Neural cell (in vitro differentiated cells): ENCODE measurements at regions not wholly inside any gene's neighbourhood (a gene's known extent, or its start where the extent isn't known, plus 50 kb on each side); places are given as distances from the start of the nearest gene placed in this dataset.

ENCODE experiments used
- H2AFZ ChIP-seq: fragments of 200-600, 300-800 bp; sonication (generic), shearing (Covaris generic); 2 replicates; pipeline ENCODE4 v1.6.0; 2014; ENCODE audit warnings: low read depth, mild to moderate bottlenecking, antibody characterized with exemption, low read length, moderate library complexity
- H3F3A ChIP-seq: fragments of 200-600 bp; shearing (Covaris generic); 2 replicates; pipeline ENCODE4 v1.6.1; 2016; ENCODE audit warnings: mild to moderate bottlenecking, moderate library complexity, mixed read lengths, antibody characterized with exemption, low read length; ENCODE audit not compliant: insufficient read depth, poor library complexity, severe bottlenecking
- H3K27ac ChIP-seq: fragments of 200-600, 300-800 bp; sonication (generic), shearing (Covaris generic); 2 replicates; pipeline ENCODE4 v1.5.1; 2014; ENCODE audit warnings: mild to moderate bottlenecking, low read length, moderate library complexity
- H3K27me3 ChIP-seq: fragments of 300-800, 200-600 bp; sonication (generic), shearing (Covaris generic); 2 replicates; pipeline ENCODE4 v1.6.0; 2014; ENCODE audit warnings: mild to moderate bottlenecking, low read depth, low read length, moderate library complexity; ENCODE audit not compliant: insufficient read depth
- H3K36me3 ChIP-seq: fragments of 300-800, 200-600 bp; sonication (generic), shearing (Covaris generic); 2 replicates; pipeline ENCODE4 v1.5.1; 2014; ENCODE audit warnings: mild to moderate bottlenecking, antibody characterized with exemption, low read length, moderate library complexity; ENCODE audit not compliant: insufficient read depth
- H3K4me2 ChIP-seq: fragments of 300-800, 200-600 bp; sonication (generic), shearing (Covaris generic); 2 replicates; pipeline ENCODE4 v1.6.0; 2014; ENCODE audit warnings: mild to moderate bottlenecking, low read length
- H3K4me3 ChIP-seq: fragments of 300-800, 200-600 bp; sonication (generic), shearing (Covaris generic); 2 replicates; pipeline ENCODE4 v1.5.1; 2014; ENCODE audit warnings: mild to moderate bottlenecking, low read length, moderate library complexity
- H3K79me2 ChIP-seq: fragments of 200-600 bp; shearing (Covaris generic); replicated peaks from 2 replicates; pipeline ENCODE4 v1.6.0; 2014; ENCODE audit warnings: mild to moderate bottlenecking, low read length, moderate library complexity; ENCODE audit not compliant: insufficient read depth
- H3K9ac ChIP-seq: fragments of 300-800, 200-600 bp; sonication (generic), shearing (Covaris generic); 2 replicates; pipeline ENCODE4 v1.6.1; 2016; ENCODE audit warnings: mild to moderate bottlenecking, low read length, mixed read lengths
- H3K9me2 ChIP-seq: fragments of 200-600 bp; shearing (Covaris generic); 2 replicates; pipeline ENCODE4 v1.6.1; 2016; ENCODE audit warnings: mild to moderate bottlenecking, low read length, mixed read lengths; ENCODE audit not compliant: insufficient read depth
- H3K9me3 ChIP-seq: fragments of 200-600, 300-800 bp; sonication (generic), shearing (Covaris generic); 2 replicates; pipeline ENCODE4 v1.6.1; 2016; ENCODE audit warnings: mild to moderate bottlenecking, mixed run types, low read length, moderate library complexity, mixed read lengths
- H4K20me1 ChIP-seq: fragments of 200-600 bp; shearing (Covaris generic); 2 replicates; pipeline ENCODE4 v1.6.1; 2016; ENCODE audit warnings: mild to moderate bottlenecking, mixed run types; ENCODE audit not compliant: insufficient read depth
- EP300 ChIP-seq: fragments of 450-650 bp; conservative IDR thresholded peaks from 2 replicates; pipeline ENCODE4 v1.6.1; 2014; ENCODE audit warnings: antibody characterized with exemption, mild to moderate bottlenecking, moderate library complexity; ENCODE audit not compliant: poor library complexity, severe bottlenecking
- EZH2 ChIP-seq: fragments of 200-600, 300-800 bp; shearing (Covaris generic), sonication (generic); IDR thresholded peaks from 2 replicates; pipeline ENCODE4 v1.6.1; 2014; ENCODE audit warnings: antibody characterized with exemption, low read length, borderline replicate concordance, mild to moderate bottlenecking; ENCODE audit not compliant: insufficient read depth, poor library complexity, severe bottlenecking
- MXI1 ChIP-seq: fragments of 450-650 bp; conservative IDR thresholded peaks from 2 replicates; pipeline ENCODE4 v1.6.1; 2014; ENCODE audit warnings: antibody characterized with exemption, mild to moderate bottlenecking; ENCODE audit not compliant: poor library complexity, severe bottlenecking
- POLR2AphosphoS5 ChIP-seq: IDR thresholded peaks from 2 replicates; pipeline ENCODE4 v1.6.1; 2012
- RAD21 ChIP-seq: fragments of 450-650 bp; conservative IDR thresholded peaks from 2 replicates; pipeline ENCODE4 v1.6.1; 2014; ENCODE audit warnings: antibody characterized with exemption, mild to moderate bottlenecking, moderate library complexity
- SMC3 ChIP-seq: fragments of 450-650 bp; conservative IDR thresholded peaks from 2 replicates; pipeline ENCODE4 v1.6.1; 2014; ENCODE audit warnings: antibody characterized with exemption, mild to moderate bottlenecking, moderate library complexity; ENCODE audit not compliant: poor library complexity
- TAF1 ChIP-seq: IDR thresholded peaks from 2 replicates; pipeline ENCODE4 v1.6.1; 2012; ENCODE audit warnings: low read depth
- TF ChIP-seq, protein P1 (sequence below): IDR thresholded peaks from 2 replicates; pipeline ENCODE4 v1.6.1; 2012; ENCODE audit warnings: borderline replicate concordance
- TF ChIP-seq, protein P2 (sequence below): fragments of 450-650 bp; IDR thresholded peaks from 2 replicates; pipeline ENCODE4 v1.5.1; 2014; ENCODE audit warnings: antibody characterized with exemption, mild to moderate bottlenecking, moderate library complexity; ENCODE audit not compliant: poor library complexity, severe bottlenecking

DNA sequence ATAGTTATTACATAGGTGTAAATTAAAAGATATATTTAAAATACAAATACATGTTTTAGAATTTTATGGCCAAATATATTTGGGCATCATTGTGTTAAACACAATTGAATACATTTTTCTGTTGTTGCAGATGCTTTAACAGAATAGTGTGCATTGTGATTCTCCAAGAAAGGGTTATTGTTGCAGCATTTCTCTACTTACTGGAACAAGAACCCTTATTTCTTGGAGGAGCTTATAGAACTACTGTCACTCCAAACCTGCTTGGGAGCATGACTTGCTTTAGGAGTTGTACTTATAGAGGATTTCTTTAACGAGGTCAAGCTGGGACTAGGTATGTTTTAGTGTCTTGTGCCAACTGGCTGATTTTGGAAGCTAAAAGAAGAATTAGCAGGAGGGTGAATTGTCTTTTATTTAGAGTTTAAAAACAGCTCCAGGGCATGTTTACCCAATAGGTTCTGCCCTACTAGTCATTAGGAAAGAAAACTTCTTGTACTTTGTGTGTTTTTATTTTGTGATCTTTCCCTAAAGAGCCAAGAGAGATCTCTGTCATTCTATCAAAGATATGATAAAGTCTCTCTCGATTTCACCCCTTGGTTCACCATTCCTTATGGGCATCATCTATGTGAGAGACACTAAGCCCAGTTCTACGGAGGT is 279.8 kb upstream of the SALL1 start:
- Histone ChIP-seq H3K4me3 (no peak overlapping the region), H3K27ac (no peak overlapping the region), H3K79me2 (no peaks in the 10 kb centered on the region), H3K9me2 (no peaks in the 10 kb centered on the region), H3K9me3 (no peaks in the 10 kb centered on the region), H3F3A (no peaks in the 10 kb centered on the region), H2AFZ (no peak overlapping the region), H4K20me1 (no peaks in the 10 kb centered on the region), H3K36me3 (no peaks in the 10 kb centered on the region), H3K27me3 (no peaks in the 10 kb centered on the region), H3K9ac (no peak overlapping the region), H3K4me2 (no peak overlapping the region)
- TF ChIP-seq, protein P1, sequence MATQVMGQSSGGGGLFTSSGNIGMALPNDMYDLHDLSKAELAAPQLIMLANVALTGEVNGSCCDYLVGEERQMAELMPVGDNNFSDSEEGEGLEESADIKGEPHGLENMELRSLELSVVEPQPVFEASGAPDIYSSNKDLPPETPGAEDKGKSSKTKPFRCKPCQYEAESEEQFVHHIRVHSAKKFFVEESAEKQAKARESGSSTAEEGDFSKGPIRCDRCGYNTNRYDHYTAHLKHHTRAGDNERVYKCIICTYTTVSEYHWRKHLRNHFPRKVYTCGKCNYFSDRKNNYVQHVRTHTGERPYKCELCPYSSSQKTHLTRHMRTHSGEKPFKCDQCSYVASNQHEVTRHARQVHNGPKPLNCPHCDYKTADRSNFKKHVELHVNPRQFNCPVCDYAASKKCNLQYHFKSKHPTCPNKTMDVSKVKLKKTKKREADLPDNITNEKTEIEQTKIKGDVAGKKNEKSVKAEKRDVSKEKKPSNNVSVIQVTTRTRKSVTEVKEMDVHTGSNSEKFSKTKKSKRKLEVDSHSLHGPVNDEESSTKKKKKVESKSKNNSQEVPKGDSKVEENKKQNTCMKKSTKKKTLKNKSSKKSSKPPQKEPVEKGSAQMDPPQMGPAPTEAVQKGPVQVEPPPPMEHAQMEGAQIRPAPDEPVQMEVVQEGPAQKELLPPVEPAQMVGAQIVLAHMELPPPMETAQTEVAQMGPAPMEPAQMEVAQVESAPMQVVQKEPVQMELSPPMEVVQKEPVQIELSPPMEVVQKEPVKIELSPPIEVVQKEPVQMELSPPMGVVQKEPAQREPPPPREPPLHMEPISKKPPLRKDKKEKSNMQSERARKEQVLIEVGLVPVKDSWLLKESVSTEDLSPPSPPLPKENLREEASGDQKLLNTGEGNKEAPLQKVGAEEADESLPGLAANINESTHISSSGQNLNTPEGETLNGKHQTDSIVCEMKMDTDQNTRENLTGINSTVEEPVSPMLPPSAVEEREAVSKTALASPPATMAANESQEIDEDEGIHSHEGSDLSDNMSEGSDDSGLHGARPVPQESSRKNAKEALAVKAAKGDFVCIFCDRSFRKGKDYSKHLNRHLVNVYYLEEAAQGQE = no peak
- TF ChIP-seq EP300 = no peak
- TF ChIP-seq SMC3 = no peak
- TF ChIP-seq MXI1 = no peak
- no peak for TF ChIP-seq TAF1
- TF ChIP-seq POLR2AphosphoS5 = no peak
- TF ChIP-seq RAD21 = no peak
- TF ChIP-seq, protein P2, sequence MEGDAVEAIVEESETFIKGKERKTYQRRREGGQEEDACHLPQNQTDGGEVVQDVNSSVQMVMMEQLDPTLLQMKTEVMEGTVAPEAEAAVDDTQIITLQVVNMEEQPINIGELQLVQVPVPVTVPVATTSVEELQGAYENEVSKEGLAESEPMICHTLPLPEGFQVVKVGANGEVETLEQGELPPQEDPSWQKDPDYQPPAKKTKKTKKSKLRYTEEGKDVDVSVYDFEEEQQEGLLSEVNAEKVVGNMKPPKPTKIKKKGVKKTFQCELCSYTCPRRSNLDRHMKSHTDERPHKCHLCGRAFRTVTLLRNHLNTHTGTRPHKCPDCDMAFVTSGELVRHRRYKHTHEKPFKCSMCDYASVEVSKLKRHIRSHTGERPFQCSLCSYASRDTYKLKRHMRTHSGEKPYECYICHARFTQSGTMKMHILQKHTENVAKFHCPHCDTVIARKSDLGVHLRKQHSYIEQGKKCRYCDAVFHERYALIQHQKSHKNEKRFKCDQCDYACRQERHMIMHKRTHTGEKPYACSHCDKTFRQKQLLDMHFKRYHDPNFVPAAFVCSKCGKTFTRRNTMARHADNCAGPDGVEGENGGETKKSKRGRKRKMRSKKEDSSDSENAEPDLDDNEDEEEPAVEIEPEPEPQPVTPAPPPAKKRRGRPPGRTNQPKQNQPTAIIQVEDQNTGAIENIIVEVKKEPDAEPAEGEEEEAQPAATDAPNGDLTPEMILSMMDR = no peak
- no peak for TF ChIP-seq EZH2

GRCh38 chr16:51429041-51429440 is 278.0 kb upstream of the SALL1 start:
- H3K27ac ChIP-seq = no peak overlapping the region

More at GRCh38 chr16:51429041-51429440, 278.0 kb upstream of the SALL1 start:
- H4K20me1 ChIP-seq = no peaks in the 10 kb centered on the region
- no peaks in the 10 kb centered on the region for H3K36me3 ChIP-seq
- no peaks in the 10 kb centered on the region for H3K9me3 ChIP-seq
- H3K4me2 ChIP-seq = no peak overlapping the region
- no peaks in the 10 kb centered on the region for H3K79me2 ChIP-seq
- H2AFZ ChIP-seq = no peak overlapping the region
- no peak overlapping the region for H3K9ac ChIP-seq
- TF ChIP-seq, protein P1 = no peak
- TF ChIP-seq TAF1 = no peak
- TF ChIP-seq EZH2 = no peak
- TF ChIP-seq, protein P2 = no peak
- TF ChIP-seq SMC3 = no peak
- no peak for TF ChIP-seq MXI1
- no peak for TF ChIP-seq EP300
- TF ChIP-seq POLR2AphosphoS5 = no peak
- TF ChIP-seq RAD21 = no peak
- H3K4me3 ChIP-seq = no peak overlapping the region
- no peaks in the 10 kb centered on the region for H3K9me2 ChIP-seq
- no peaks in the 10 kb centered on the region for H3K27me3 ChIP-seq
- no peaks in the 10 kb centered on the region for H3F3A ChIP-seq
